ENCODE measurements at regions not wholly inside any gene's neighbourhood (a gene's known extent, or its start where the extent isn't known, plus 50 kb on each side); places are given as distances from the start of the nearest gene placed in this dataset.

- TF ChIP-seq CTCF (conservative IDR thresholded peaks at IDR 0.05; ENCODE audit: low read depth, low read length) (no peak), EZH2phosphoT487 (IDR thresholded peaks at IDR 0.05; ENCODE audit: borderline replicate concordance, low read length) (no peak)
Measured at GRCh38 chr6:165877773-165878172, 214.7 kb upstream of the PDE10A start.
